ENCODE measurements at regions not wholly inside any gene's neighbourhood (a gene's known extent, or its start where the extent isn't known, plus 50 kb on each side); places are given as distances from the start of the nearest gene placed in this dataset.

DNA sequence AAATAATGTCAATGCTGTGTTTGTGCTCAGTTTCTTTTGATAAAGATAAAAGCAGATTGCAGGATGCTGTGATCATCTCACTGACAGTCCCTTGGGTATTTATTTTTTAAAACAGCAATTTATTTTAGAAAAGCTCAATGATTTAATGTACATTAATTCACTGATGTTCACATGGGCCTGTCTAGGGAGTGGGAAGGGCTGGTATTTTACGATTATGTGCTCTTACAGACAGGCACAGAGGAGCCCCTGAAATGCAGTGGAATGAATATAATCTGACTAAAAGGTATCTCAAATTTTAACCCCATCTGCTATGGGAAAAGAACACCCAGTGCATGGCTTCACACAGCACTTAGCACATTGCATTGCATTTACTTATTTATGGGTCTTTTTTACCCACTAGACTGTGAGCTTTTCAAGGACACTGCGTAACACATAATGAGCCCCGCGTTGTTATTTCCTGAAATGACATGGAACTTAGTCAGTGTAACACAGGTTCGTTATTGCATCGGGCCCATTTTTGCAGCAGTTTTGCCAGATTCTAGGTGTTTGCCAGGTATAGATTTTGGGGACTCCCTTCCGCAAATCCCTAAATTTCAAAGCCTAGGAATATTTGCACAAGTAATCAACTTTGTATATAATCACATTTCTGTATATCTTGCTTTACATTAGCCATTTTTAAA, 425.3 kb upstream of the FBXO33 start:
- ChIA-PET CTCF (interaction anchor here (1.0 to 3.0 kb wide), 2 partner anchors 8 to 11 kb away, joined by 3 to 10 read pairs; no protein-coding TSS in a partner anchor), POLR2A (no interaction called here)
- DNase-seq (ENCODE audit: extremely low spot score): no peak
- TF ChIP-seq CTCF (IDR thresholded peaks at IDR 0.05; ENCODE audit: control extremely low read depth, extremely low read depth, low read depth, missing control alignments): no peak

DNA sequence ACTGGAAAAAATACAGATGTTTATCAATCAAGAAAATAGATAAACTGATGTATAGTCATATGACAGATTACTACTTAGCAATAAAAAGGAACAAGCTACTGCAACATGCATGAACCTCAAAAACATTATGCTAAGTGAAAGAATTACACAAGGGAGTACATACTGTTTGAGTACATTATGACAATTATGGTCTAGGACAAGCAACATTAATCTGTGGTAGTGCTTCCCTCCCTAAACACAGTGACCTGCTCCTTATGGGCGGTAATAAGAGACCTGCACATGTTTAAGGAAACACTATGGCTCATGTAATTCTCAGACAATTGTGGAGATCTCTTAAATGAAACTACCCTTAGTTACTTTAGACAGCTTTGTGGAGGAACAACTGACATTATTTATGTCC, 421.2 kb upstream of the FBXO33 start:
- ChIA-PET CTCF (interaction anchor here (1.4 to 1.6 kb wide), 2 partner anchors 9 to 14 kb away, joined by 3 to 4 read pairs; no protein-coding TSS in a partner anchor), POLR2A (no interaction called here)
- no peak for TF ChIP-seq CTCF (IDR thresholded peaks at IDR 0.05; ENCODE audit: control extremely low read depth, extremely low read depth, low read depth, missing control alignments)

DNA sequence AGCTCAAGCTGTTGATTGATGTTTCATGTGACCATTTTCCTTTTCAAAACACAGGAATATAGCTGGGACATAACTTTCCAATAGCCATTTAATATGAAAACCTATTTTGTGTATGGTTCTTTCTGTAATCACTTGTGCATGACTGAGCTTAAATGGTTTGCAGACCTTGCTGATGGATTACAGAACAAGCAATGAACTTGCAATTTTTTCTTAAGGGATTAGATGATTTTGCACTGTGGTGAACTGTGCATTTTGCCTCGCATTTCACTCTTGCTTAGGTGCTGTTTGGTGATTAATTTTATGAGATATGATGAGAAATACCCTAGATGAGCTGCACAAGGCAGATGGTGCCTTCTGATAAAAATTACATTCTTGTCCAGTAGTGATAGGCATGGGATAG, 419.0 kb upstream of the FBXO33 start:
- DNase-seq (ENCODE audit: extremely low spot score): no peak
- no peak for TF ChIP-seq CTCF (IDR thresholded peaks at IDR 0.05; ENCODE audit: control extremely low read depth, extremely low read depth, low read depth, missing control alignments)
- ChIA-PET POLR2A (no interaction called here), CTCF (interaction anchor here (1.3 to 1.5 kb wide), 4 partner anchors 9 to 18 kb away, joined by 3 to 6 read pairs (median 4); no protein-coding TSS in a partner anchor)

More for the DNA sequence above, 421.2 kb upstream of the FBXO33 start:
- DNase-seq (ENCODE audit: extremely low spot score): no peak

DNA sequence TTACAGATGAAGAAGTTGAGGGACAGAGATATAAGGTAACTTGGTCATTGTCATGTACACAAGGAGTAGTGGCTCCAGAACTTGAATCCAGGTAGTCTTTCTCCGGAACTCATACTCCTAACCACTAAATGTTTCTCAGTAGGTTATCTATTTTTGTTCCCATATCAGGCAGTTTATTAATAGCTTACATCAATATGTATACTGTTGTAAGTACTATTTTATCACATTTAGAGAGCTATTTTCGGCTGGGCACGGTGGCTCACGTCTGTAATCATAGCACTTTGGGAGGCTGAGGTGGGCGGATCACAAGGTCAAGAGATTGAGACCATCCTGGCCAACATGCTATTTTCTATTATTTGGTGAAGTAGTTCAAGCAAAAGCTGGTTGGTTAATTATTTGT, 415.6 kb upstream of the FBXO33 start:
- CTCF ChIA-PET: interaction anchor here (3.8 kb wide), 1 partner anchor 10 kb away, joined by 10 read pairs; no protein-coding TSS in a partner anchor
- POLR2A ChIA-PET: no interaction called here
- no peak for DNase-seq (ENCODE audit: extremely low spot score)
- TF ChIP-seq CTCF (IDR thresholded peaks at IDR 0.05; ENCODE audit: control extremely low read depth, extremely low read depth, low read depth, missing control alignments): no peak

GRCh38 chr14:39847194-39847593, 415.0 kb upstream of the FBXO33 start:
- no peak for TF ChIP-seq CTCF (IDR thresholded peaks at IDR 0.05; ENCODE audit: control extremely low read depth, extremely low read depth, low read depth, missing control alignments)
- ChIA-PET CTCF (interaction anchor here (1.1 to 3.8 kb wide), 2 partner anchors 10 to 11 kb away, joined by 3 to 10 read pairs; no protein-coding TSS in a partner anchor), POLR2A (no interaction called here)
- DNase-seq (ENCODE audit: extremely low spot score): no peak

- DNase-seq (ENCODE audit: extremely low spot score): no peak
- ChIA-PET CTCF (interaction anchor here (1.5 kb wide), 1 partner anchor 11 kb away, joined by 3 read pairs; no protein-coding TSS in a partner anchor), POLR2A (no interaction called here)
- TF ChIP-seq CTCF (IDR thresholded peaks at IDR 0.05; ENCODE audit: control extremely low read depth, extremely low read depth, low read depth, missing control alignments): no peak
Observed at GRCh38 chr14:39843881-39844280, 411.6 kb upstream of the FBXO33 start.
